MM.1S (cell line): ENCODE measurements at regions not wholly inside any gene's neighbourhood (a gene's known extent, or its start where the extent isn't known, plus 50 kb on each side); places are given as distances from the start of the nearest gene placed in this dataset.

ENCODE experiments used
- DNase-seq: peaks from one replicate; pipeline ENCODE4 v3.0.0-alpha.2; 2015
- H2AFZ ChIP-seq: fragments of 300-600 bp; sonication (generic); 2 replicates; pipeline ENCODE4 v1.6.0; 2016; ENCODE audit warnings: antibody characterized with exemption, low read length
- H3F3A ChIP-seq: fragments of 300-600 bp; sonication (generic); 2 replicates; pipeline ENCODE4 v1.6.1; 2016; ENCODE audit warnings: mild to moderate bottlenecking, antibody characterized with exemption, low read length, moderate library complexity, mixed read lengths; ENCODE audit not compliant: insufficient read depth
- H3K27ac ChIP-seq: fragments of 300-600 bp; sonication (generic); 2 replicates; pipeline ENCODE4 v1.5.1; 2016; ENCODE audit warnings: mild to moderate bottlenecking, low read length
- H3K27me3 ChIP-seq: fragments of 300-600 bp; sonication (generic); replicated peaks from 2 replicates; pipeline ENCODE4 v1.6.0; 2016; ENCODE audit warnings: low read length; ENCODE audit not compliant: insufficient read depth
- H3K36me3 ChIP-seq: fragments of 300-600 bp; sonication (generic); replicated peaks from 2 replicates; pipeline ENCODE4 v1.6.1; 2016; ENCODE audit warnings: mild to moderate bottlenecking, low read length, mixed read lengths; ENCODE audit not compliant: insufficient read depth
- H3K4me1 ChIP-seq: fragments of 300-600 bp; sonication (generic); 2 replicates; pipeline ENCODE4 v1.6.1; 2016; ENCODE audit warnings: low read length, mixed read lengths
- H3K4me2 ChIP-seq: fragments of 300-600 bp; sonication (generic); 2 replicates; pipeline ENCODE4 v1.6.0; 2016; ENCODE audit warnings: low read depth, low read length
- H3K4me3 ChIP-seq: fragments of 300-600 bp; sonication (generic); 2 replicates; pipeline ENCODE4 v1.5.1; 2016; ENCODE audit warnings: low read length, mixed read lengths
- H3K79me2 ChIP-seq: fragments of 300-600 bp; sonication (generic); 2 replicates; pipeline ENCODE4 v1.6.1; 2016; ENCODE audit warnings: mixed run types, low read length, mixed read lengths
- H3K9ac ChIP-seq: fragments of 300-600 bp; sonication (generic); 2 replicates; pipeline ENCODE4 v1.6.1; 2016; ENCODE audit warnings: low read length, mixed read lengths
- H3K9me2 ChIP-seq: fragments of 300-600 bp; sonication (generic); replicated peaks from 2 replicates; pipeline ENCODE4 v1.6.1; 2016; ENCODE audit warnings: mild to moderate bottlenecking, low read length, mixed read lengths; ENCODE audit not compliant: insufficient read depth
- H3K9me3 ChIP-seq: fragments of 300-600 bp; sonication (generic); replicated peaks from 2 replicates; pipeline ENCODE4 v1.6.1; 2016; ENCODE audit warnings: mild to moderate bottlenecking, low read length, mixed read lengths; ENCODE audit not compliant: insufficient read depth
- H4K20me1 ChIP-seq: fragments of 300-600 bp; sonication (generic); 2 replicates; pipeline ENCODE4 v1.6.1; 2016; ENCODE audit warnings: mild to moderate bottlenecking, low read length, moderate library complexity, mixed read lengths; ENCODE audit not compliant: insufficient read depth
- CTCF ChIP-seq: fragments of 300-600 bp; sonication (generic); IDR thresholded peaks from 2 replicates; pipeline ENCODE4 v1.5.1; 2016; ENCODE audit warnings: antibody characterized with exemption, low read length, mixed read lengths
- EZH2 ChIP-seq: fragments of 300-600 bp; sonication (generic); optimal IDR thresholded peaks from 2 replicates; pipeline ENCODE3; 2017; ENCODE audit warnings: low read depth, mild to moderate bottlenecking, antibody characterized with exemption, low read length, mixed read lengths
- EZH2phosphoT487 ChIP-seq: fragments of 300-600 bp; sonication (generic); IDR thresholded peaks from 2 replicates; pipeline ENCODE4 v1.6.1; 2018; ENCODE audit warnings: antibody characterized with exemption, low read length

- no peaks in the 10 kb centered on the region for H4K20me1 ChIP-seq
- TF ChIP-seq CTCF (no peak), EZH2 (no peak), EZH2phosphoT487 (no peak)
- H3K79me2 ChIP-seq, result no peaks in the 10 kb centered on the region
- H3K4me1 ChIP-seq, result no peaks in the 10 kb centered on the region
- no peak overlapping the region for H3K27ac ChIP-seq
- H3K9me3 ChIP-seq, result no peaks in the 10 kb centered on the region
- no peak for DNase-seq
- no peaks in the 10 kb centered on the region for H3K36me3 ChIP-seq
- H3K27me3 ChIP-seq, result no peaks in the 10 kb centered on the region
- H2AFZ ChIP-seq, result no peak overlapping the region
- H3K4me3 ChIP-seq, result no peak overlapping the region
- no peaks in the 10 kb centered on the region for H3F3A ChIP-seq
- H3K9ac ChIP-seq, result no peak overlapping the region
- H3K4me2 ChIP-seq, result no peak overlapping the region
- no peaks in the 10 kb centered on the region for H3K9me2 ChIP-seq
Measured at GRCh38 chr1:227459326-227459841, 104.0 kb upstream of the ZNF678 start.

GRCh38 chr1:227454686-227455085 is 108.7 kb upstream of the ZNF678 start:
- Histone ChIP-seq H3K9me3 (no peaks in the 10 kb centered on the region), H3K27me3 (no peaks in the 10 kb centered on the region), H2AFZ (no peak overlapping the region), H3K4me2 (no peak overlapping the region), H4K20me1 (no peaks in the 10 kb centered on the region), H3K9me2 (no peaks in the 10 kb centered on the region), H3K4me1 (no peaks in the 10 kb centered on the region), H3K9ac (no peak overlapping the region), H3F3A (no peaks in the 10 kb centered on the region), H3K4me3 (no peak overlapping the region), H3K36me3 (no peaks in the 10 kb centered on the region), H3K27ac (no peak overlapping the region), H3K79me2 (no peaks in the 10 kb centered on the region)
- DNase-seq, result no peak
- no peak for TF ChIP-seq CTCF
- no peak for TF ChIP-seq EZH2
- no peak for TF ChIP-seq EZH2phosphoT487

GRCh38 chr1:227453631-227454355 is 109.6 kb upstream of the ZNF678 start:
- Histone ChIP-seq H2AFZ (no peak overlapping the region), H3K4me3 (no peak overlapping the region), H3K9ac (no peak overlapping the region), H3K27ac (no peak overlapping the region), H3K9me2 (no peaks in the 10 kb centered on the region), H3K4me2 (no peak overlapping the region), H3K79me2 (no peaks in the 10 kb centered on the region), H3K9me3 (no peaks in the 10 kb centered on the region), H4K20me1 (no peaks in the 10 kb centered on the region), H3K36me3 (no peaks in the 10 kb centered on the region), H3K4me1 (no peaks in the 10 kb centered on the region), H3F3A (no peaks in the 10 kb centered on the region), H3K27me3 (no peaks in the 10 kb centered on the region)
- no peak for DNase-seq
- TF ChIP-seq EZH2, result no peak
- TF ChIP-seq EZH2phosphoT487, result no peak
- TF ChIP-seq CTCF, result no peak
